ENCODE measurements at regions not wholly inside any gene's neighbourhood (a gene's known extent, or its start where the extent isn't known, plus 50 kb on each side); places are given as distances from the start of the nearest gene placed in this dataset.
"Not testable (repeated sequence)": the region's sequence is repeated elsewhere in the genome, so short reads cannot be mapped to it uniquely, and the experiment has no call there.

GRCh38 chr9:129453734-129454133, 167.2 kb downstream of the C9orf50 start:
- no peak for DNase-seq

GRCh38 chr9:129451669-129452068, 169.2 kb downstream of the C9orf50 start:
- DNase-seq: no peak

GRCh38 chr9:129451089-129451656, 169.7 kb downstream of the C9orf50 start:
- no peak for DNase-seq

GRCh38 chr9:129449066-129449465, 171.8 kb downstream of the C9orf50 start:
- no peak for DNase-seq

- no peak for DNase-seq
Observed at GRCh38 chr9:129446828-129447550, 173.9 kb downstream of the C9orf50 start.

GRCh38 chr9:129445794-129446306, 175.1 kb downstream of the C9orf50 start:
- no peak for DNase-seq

- not testable (repeated sequence) for DNase-seq
Observed at GRCh38 chr9:129443515-129444164, 177.3 kb downstream of the C9orf50 start.

- no peak for DNase-seq
Observed at GRCh38 chr9:129442803-129443511, 177.9 kb downstream of the C9orf50 start.

- DNase-seq: no peak
Observed at GRCh38 chr9:129441852-129442251, 179.0 kb downstream of the C9orf50 start.

- no peak for DNase-seq
Observed at GRCh38 chr9:129440435-129441186, 180.3 kb downstream of the C9orf50 start.

- DNase-seq: no peak
Observed at GRCh38 chr9:129439242-129439641, 181.7 kb downstream of the C9orf50 start.

GRCh38 chr9:129437626-129438323, 183.1 kb downstream of the C9orf50 start:
- DNase-seq: no peak

- no peak for DNase-seq
Observed at GRCh38 chr9:129436751-129437625, 183.9 kb downstream of the C9orf50 start.

- DNase-seq: no peak
Observed at GRCh38 chr9:129435988-129436717, 184.7 kb downstream of the C9orf50 start.

GRCh38 chr9:129435291-129435690, 185.6 kb downstream of the C9orf50 start:
- no peak for DNase-seq

- DNase-seq: no peak
Observed at GRCh38 chr9:129434187-129434586, 186.7 kb downstream of the C9orf50 start.

GRCh38 chr9:129432297-129433154, 188.4 kb downstream of the C9orf50 start:
- no peak for DNase-seq

- no peak for DNase-seq
Observed at GRCh38 chr9:129430940-129431643, 189.8 kb downstream of the C9orf50 start.
